Kidney (tissue), 13 donors: ENCODE measurements at regions not wholly inside any gene's neighbourhood (a gene's known extent, or its start where the extent isn't known, plus 50 kb on each side); places are given as distances from the start of the nearest gene placed in this dataset.

Source experiments
- DNase-seq, 5 donors: peaks; one replicate each; pipeline ENCODE4 v3.0.0-alpha.2; 2013 to 2020
- FAIRE-seq: peaks from 2 replicates; lab custom pipeline; 2012; peaks lifted over from hg19 to GRCh38; lab: Jason Lieb, UNC
- H3K27ac ChIP-seq, 2 donors: one replicate each; pipeline ENCODE4 v1.7.0; 2013; ENCODE audit warnings: low read depth in 2 of 2, low read length in 2 of 2, inconsistent platforms in 1 of 2
- H3K27me3 ChIP-seq: one replicate; pipeline ENCODE4 v1.7.1; 2013; ENCODE audit warnings: low read length, inconsistent platforms; ENCODE audit not compliant: control insufficient read depth, insufficient read depth
- H3K36me3 ChIP-seq, 3 donors: one replicate each; pipeline versions ENCODE4 v1.7.0 to v1.7.1; 2013; ENCODE audit warnings: low read length in 3 of 3, control low read depth in 1 of 3, inconsistent platforms in 1 of 3; ENCODE audit not compliant: insufficient read depth in 3 of 3, control insufficient read depth in 2 of 3
- H3K4me1 ChIP-seq, 3 donors: one replicate each; pipeline versions ENCODE4 v1.7.0 to v1.7.1; 2013; ENCODE audit warnings: low read length in 3 of 3, inconsistent platforms in 1 of 3, low read depth in 1 of 3; ENCODE audit not compliant: control insufficient read depth in 2 of 3, insufficient read depth in 2 of 3
- H3K4me3 ChIP-seq, 3 donors: one replicate each; pipeline versions ENCODE4 v1.7.0 to v1.8.1; 2013; ENCODE audit warnings: low read length in 3 of 3, control low read depth in 1 of 3, inconsistent platforms in 1 of 3
- H3K9ac ChIP-seq, 3 donors: one replicate each; pipeline versions ENCODE4 v1.7.0 to v1.7.1; 2013; ENCODE audit warnings: low read length in 3 of 3, control low read depth in 1 of 3, inconsistent platforms in 1 of 3
- H3K9me3 ChIP-seq, 3 donors: one replicate each; pipeline versions ENCODE4 v1.7.0 to v1.7.1; 2013; ENCODE audit warnings: low read length in 3 of 3, control low read depth in 1 of 3, inconsistent platforms in 1 of 3; ENCODE audit not compliant: control insufficient read depth in 2 of 3, insufficient read depth in 1 of 3
- CTCF ChIP-seq: IDR thresholded peaks from 3 replicates; pipeline ENCODE4 v1.5.1; 2012; ENCODE audit warnings: mild to moderate bottlenecking, moderate library complexity, borderline replicate concordance; ENCODE audit not compliant: insufficient read depth; ENCODE audit errors: extremely low read depth
- intact Hi-C: fragments of 100-400 bp; cut with DNase I; formaldehyde crosslinking; loops from one replicate; pipeline ENCODE4 v1.11.1; 2022
- donor health status: control.
- donor health status: control.
- donor health status: control.
- donor health status: control.
- donor health status: control.
- donor health status: DM: yes; HTN: yes; CAD: no.
- donor health status: Normal renal cell carcinoma (clear cell type).

GRCh38 chr6:18835976-18836375 lies 448.8 kb downstream of the RNF144B start:
- FAIRE-seq, result no peak
- Histone ChIP-seq H3K36me3 (no peaks in the 10 kb centered on the region), H3K27me3 (no peaks in the 10 kb centered on the region), H3K9ac (no peak overlapping the region), H3K9me3 (no peaks in the 10 kb centered on the region), H3K4me1 (no peaks in the 10 kb centered on the region), H3K27ac (no peak overlapping the region), H3K4me3 (no peak overlapping the region)
- TF ChIP-seq CTCF, result no peak
- DNase-seq, result no peak
- intact Hi-C loops, result no loop called here

DNA sequence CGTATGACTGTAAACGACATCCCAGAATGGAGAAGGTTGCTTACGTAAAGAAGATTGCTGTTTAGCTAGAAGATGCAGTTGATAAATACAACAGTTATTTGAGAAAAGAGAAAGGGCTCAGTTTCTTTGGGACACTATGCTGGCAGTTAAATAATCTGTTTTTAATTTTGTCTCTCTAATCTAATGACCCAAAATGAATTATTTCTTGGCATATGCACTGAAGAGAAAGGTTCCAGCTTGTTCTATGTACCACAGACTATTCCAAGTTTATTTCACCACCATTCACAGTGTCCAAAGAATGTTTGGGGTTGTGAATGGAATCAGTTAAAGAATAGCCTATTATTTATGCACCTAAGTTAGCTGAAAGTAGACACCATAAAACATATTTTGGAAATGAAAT lies 449.9 kb downstream of the RNF144B start:
- no peaks in the 10 kb centered on the region for H3K9me3 ChIP-seq
- no peak overlapping the region for H3K9ac ChIP-seq
- no peaks in the 10 kb centered on the region for H3K36me3 ChIP-seq
- DNase-seq, result no peak
- no peak for FAIRE-seq
- no peak overlapping the region for H3K27ac ChIP-seq
- no peak overlapping the region for H3K4me3 ChIP-seq
- no peak for TF ChIP-seq CTCF
- H3K4me1 ChIP-seq, result no peaks in the 10 kb centered on the region
- intact Hi-C loops, result no loop called here
- no peaks in the 10 kb centered on the region for H3K27me3 ChIP-seq

GRCh38 chr6:18842534-18842933 lies 455.4 kb downstream of the RNF144B start:
- Histone ChIP-seq H3K36me3 (no peaks in the 10 kb centered on the region), H3K4me1 (no peaks in the 10 kb centered on the region), H3K27ac (no peak overlapping the region), H3K9ac (no peak overlapping the region), H3K27me3 (no peaks in the 10 kb centered on the region), H3K9me3 (no peaks in the 10 kb centered on the region), H3K4me3 (no peak overlapping the region)
- TF ChIP-seq CTCF, result no peak
- DNase-seq, result no peak
- intact Hi-C loops, result no loop called here
- no peak for FAIRE-seq

DNA sequence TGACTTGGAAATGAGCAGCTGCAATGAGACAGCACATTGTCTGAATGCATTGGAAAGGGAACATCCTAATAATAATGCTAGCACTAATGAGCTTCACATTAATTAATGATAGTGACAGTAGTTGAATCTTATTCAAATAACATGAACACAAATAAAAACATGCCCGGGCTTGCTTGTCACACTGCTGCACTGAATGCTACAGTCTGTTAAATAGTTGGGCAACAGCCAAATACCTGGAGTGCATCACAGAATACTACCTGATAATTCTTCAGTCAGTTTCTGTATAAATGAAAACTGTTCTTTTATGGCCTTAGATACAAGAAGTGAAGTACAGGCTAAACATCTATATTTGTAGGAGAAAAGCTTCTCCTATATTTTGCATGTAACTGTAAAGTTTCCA lies 458.7 kb downstream of the RNF144B start:
- Histone ChIP-seq H3K27me3 (no peaks in the 10 kb centered on the region), H3K27ac (no peak overlapping the region)
- TF ChIP-seq CTCF, result no peak

More for the DNA sequence above, 458.7 kb downstream of the RNF144B start:
- intact Hi-C loops, result no loop called here
- Histone ChIP-seq H3K9ac (no peak overlapping the region), H3K4me3 (no peak overlapping the region), H3K9me3 (no peaks in the 10 kb centered on the region), H3K4me1 (no peaks in the 10 kb centered on the region), H3K36me3 (no peaks in the 10 kb centered on the region)
- no peak for FAIRE-seq
- no peak for DNase-seq
